NT2/D1 (cell line): ENCODE measurements at regions not wholly inside any gene's neighbourhood (a gene's known extent, or its start where the extent isn't known, plus 50 kb on each side); places are given as distances from the start of the nearest gene placed in this dataset.

Source experiments
- DNase-seq: peaks from one replicate; pipeline ENCODE4 v3.0.0-alpha.2; 2011; ENCODE audit warnings: low read depth, low spot score
- H3K27me3 ChIP-seq: 2 replicates; pipeline ENCODE4 v1.6.0; 2011; ENCODE audit warnings: mild to moderate bottlenecking; ENCODE audit not compliant: insufficient read length, insufficient read depth
- H3K36me3 ChIP-seq: 2 replicates; pipeline ENCODE4 v1.6.1; 2011; ENCODE audit warnings: mild to moderate bottlenecking, low read length, mixed read lengths; ENCODE audit not compliant: insufficient read depth, insufficient read length
- H3K4me1 ChIP-seq: 2 replicates; pipeline ENCODE4 v1.5.1; 2011; ENCODE audit not compliant: insufficient read depth, insufficient read length
- H3K4me3 ChIP-seq: 2 replicates; pipeline ENCODE4 v1.5.1; 2011; ENCODE audit warnings: low read depth; ENCODE audit not compliant: insufficient read length
- H3K9ac ChIP-seq: 2 replicates; pipeline ENCODE4 v1.6.0; 2011; ENCODE audit warnings: low read depth; ENCODE audit not compliant: insufficient read length
- H3K9me3 ChIP-seq: 2 replicates; pipeline ENCODE4 v1.5.1; 2011; ENCODE audit warnings: mild to moderate bottlenecking, low read length; ENCODE audit not compliant: insufficient read depth
- SUZ12 ChIP-seq: IDR thresholded peaks from 2 replicates; pipeline ENCODE4 v1.6.1; 2011; ENCODE audit not compliant: insufficient read length, insufficient read depth; ENCODE audit errors: extremely low read depth
- YY1 ChIP-seq: IDR thresholded peaks from 2 replicates; pipeline ENCODE4 v1.6.1; 2011; ENCODE audit not compliant: insufficient read length, insufficient read depth
- ZNF274 ChIP-seq: IDR thresholded peaks from 2 replicates; pipeline ENCODE4 v1.6.1; 2011; ENCODE audit warnings: mild to moderate bottlenecking, low read depth, low read length

DNA sequence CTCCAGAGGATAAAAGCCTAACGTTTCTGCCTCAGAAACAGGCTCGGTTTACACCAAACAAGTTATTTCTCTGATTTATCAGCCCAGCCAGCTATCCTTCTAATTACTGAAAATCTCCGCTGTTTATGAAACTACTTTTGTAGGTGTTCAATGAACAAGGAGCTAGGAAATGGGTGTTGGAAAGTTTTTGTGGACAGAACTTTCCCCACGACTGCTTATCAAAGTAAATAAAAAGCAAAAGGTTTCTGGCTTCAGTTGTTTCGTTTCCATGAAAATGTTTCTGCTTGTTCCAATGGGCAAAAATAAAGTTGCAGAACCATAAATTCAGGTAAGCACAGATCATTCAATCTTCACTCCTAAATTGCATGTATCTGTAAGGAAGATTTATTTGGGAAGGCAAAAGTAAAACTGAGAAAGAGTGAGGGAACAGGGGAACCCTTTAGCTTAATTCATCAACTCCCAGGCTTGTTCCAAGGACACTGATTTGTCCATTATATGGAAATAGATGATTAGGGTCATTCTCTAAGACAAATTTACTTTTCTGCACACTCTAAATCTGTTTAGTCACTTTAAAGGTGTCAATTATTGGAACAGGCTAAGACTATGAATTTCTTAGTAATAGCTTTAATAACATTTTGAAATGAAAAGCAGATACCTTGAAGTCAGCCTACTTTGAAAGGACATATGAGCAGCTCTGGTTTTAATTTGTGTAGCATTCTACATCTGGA is 175.9 kb upstream of the CDKN3 start:
- TF ChIP-seq YY1 = no peak
- Histone ChIP-seq H3K9me3 (peaks cover 5% of the 10 kb centered on the region), H3K27me3 (no peaks in the 10 kb centered on the region), H3K36me3 (no peaks in the 10 kb centered on the region), H3K9ac (no peak overlapping the region), H3K4me3 (no peak overlapping the region), H3K4me1 (no peaks in the 10 kb centered on the region)
- DNase-seq = no peak

DNA sequence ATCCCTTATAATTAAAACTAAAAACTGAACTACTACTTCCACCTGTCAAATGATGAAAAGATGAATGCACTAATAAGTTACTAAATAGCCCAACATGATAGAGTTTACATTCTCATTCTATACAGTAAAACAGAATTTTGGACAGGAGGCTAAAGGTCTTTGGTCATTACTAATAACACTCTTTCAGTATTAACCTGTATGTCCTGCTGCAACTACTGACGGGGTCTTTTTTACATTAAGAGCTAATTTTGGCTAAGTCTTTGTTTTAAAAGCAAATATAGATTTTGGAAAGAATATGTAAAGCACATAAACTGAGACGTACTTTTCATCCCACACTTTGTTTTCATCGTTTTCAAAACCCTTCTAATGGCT is 175.4 kb upstream of the CDKN3 start:
- Histone ChIP-seq H3K4me3 (no peak overlapping the region), H3K4me1 (no peaks in the 10 kb centered on the region), H3K9ac (no peak overlapping the region), H3K36me3 (no peaks in the 10 kb centered on the region), H3K9me3 (peaks cover 5% of the 10 kb centered on the region), H3K27me3 (no peaks in the 10 kb centered on the region)
- no peak for DNase-seq
- TF ChIP-seq ZNF274 (no peak), YY1 (no peak), SUZ12 (no peak)

DNA sequence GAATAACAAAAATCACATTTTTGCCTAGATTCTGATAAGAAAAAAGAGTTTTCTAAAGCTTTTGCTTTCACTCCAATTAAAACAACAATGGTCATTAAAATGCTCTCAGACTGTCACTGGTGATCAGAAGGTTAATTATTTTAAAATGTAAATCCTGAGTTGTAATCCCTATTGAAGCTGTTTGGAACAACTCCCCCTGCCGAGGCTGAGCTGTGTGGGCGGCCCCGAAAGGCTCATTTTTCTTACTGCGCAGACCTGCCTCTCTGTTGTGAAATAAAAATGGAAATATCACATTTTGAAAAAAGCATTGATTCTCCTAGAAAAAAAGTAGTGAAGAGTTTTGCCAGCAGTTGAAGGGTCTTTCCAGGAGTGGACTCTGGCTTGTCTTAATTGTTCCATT is 174.8 kb upstream of the CDKN3 start:
- Histone ChIP-seq H3K4me1 (no peaks in the 10 kb centered on the region), H3K27me3 (no peaks in the 10 kb centered on the region), H3K4me3 (no peak overlapping the region), H3K36me3 (no peaks in the 10 kb centered on the region), H3K9me3 (peaks cover 1% of the 10 kb centered on the region; the same call in 1 of the 2 replicates), H3K9ac (no peak overlapping the region)
- TF ChIP-seq ZNF274 (no peak), YY1 (no peak), SUZ12 (no peak)
- DNase-seq = no peak

- DNase-seq = no peak
- Histone ChIP-seq H3K4me1 (no peaks in the 10 kb centered on the region), H3K9ac (no peak overlapping the region), H3K27me3 (no peaks in the 10 kb centered on the region), H3K36me3 (no peaks in the 10 kb centered on the region), H3K4me3 (no peak overlapping the region), H3K9me3 (no peaks in the 10 kb centered on the region)
- TF ChIP-seq SUZ12 = no peak
- TF ChIP-seq YY1 = no peak
- no peak for TF ChIP-seq ZNF274
These were observed 172.9 kb upstream of the CDKN3 start for GRCh38 chr14:54223831-54224402.

- no peak for DNase-seq
- no peaks in the 10 kb centered on the region for H3K4me1 ChIP-seq
- H3K36me3 ChIP-seq = no peaks in the 10 kb centered on the region
These were observed 171.2 kb upstream of the CDKN3 start for GRCh38 chr14:54225457-54226060.

GRCh38 chr14:54226103-54226502 is 170.7 kb upstream of the CDKN3 start:
- Histone ChIP-seq H3K36me3 (no peaks in the 10 kb centered on the region), H3K9me3 (no peaks in the 10 kb centered on the region), H3K4me1 (no peaks in the 10 kb centered on the region), H3K9ac (no peak overlapping the region), H3K27me3 (no peaks in the 10 kb centered on the region), H3K4me3 (no peak overlapping the region)
- TF ChIP-seq SUZ12 = no peak
- TF ChIP-seq YY1 = no peak
- no peak for TF ChIP-seq ZNF274
- no peak for DNase-seq

More at GRCh38 chr14:54225457-54226060, 171.2 kb upstream of the CDKN3 start:
- H3K9ac ChIP-seq = no peak overlapping the region
- no peak overlapping the region for H3K4me3 ChIP-seq
- no peaks in the 10 kb centered on the region for H3K27me3 ChIP-seq
- TF ChIP-seq SUZ12 (no peak), YY1 (no peak), ZNF274 (no peak)
- no peaks in the 10 kb centered on the region for H3K9me3 ChIP-seq

DNA sequence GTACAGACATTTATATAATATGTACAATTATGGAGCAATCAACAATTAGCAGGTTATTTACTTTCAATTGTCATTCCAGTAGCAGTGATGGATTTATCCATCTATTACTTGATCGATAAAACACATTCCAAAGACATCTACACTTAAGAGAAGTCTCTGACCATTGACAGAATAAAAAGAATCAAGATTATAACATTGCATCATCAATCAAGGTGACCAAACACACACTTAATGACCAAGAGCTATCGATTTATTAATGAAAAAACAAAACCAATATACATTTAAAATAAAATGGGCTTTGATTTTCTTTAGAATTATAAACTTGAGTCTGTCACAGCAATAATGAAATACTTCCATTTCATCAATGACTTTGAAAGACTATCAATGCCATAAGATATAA is 170.2 kb upstream of the CDKN3 start:
- Histone ChIP-seq H3K4me1 (no peaks in the 10 kb centered on the region), H3K36me3 (no peaks in the 10 kb centered on the region), H3K4me3 (no peak overlapping the region), H3K9me3 (no peaks in the 10 kb centered on the region), H3K27me3 (no peaks in the 10 kb centered on the region), H3K9ac (no peak overlapping the region)
- DNase-seq = no peak
- TF ChIP-seq SUZ12 (no peak), YY1 (no peak), ZNF274 (no peak)
